Uterus (tissue), 2 donors: ENCODE measurements at regions not wholly inside any gene's neighbourhood (a gene's known extent, or its start where the extent isn't known, plus 50 kb on each side); places are given as distances from the start of the nearest gene placed in this dataset.

ENCODE experiments used
- POLR2A ChIP-seq, 2 donors: fragments of 450-650 bp; IDR thresholded peaks; one replicate each; pipeline ENCODE4 v1.6.1; 2016; ENCODE audit warnings: antibody characterized with exemption in 2 of 2, mild to moderate bottlenecking in 1 of 2, moderate library complexity in 1 of 2
- TF ChIP-seq, protein P1 (sequence below), 4 experiments: fragments of 200-600 bp in 2 of 4; fragments of 450-650 bp in 2 of 4; sonication (generic) in 2 of 4; IDR thresholded peaks; one replicate each; pipeline ENCODE4 v1.5.1; 2016 to 2019; ENCODE audit warnings: antibody characterized with exemption in 4 of 4, mild to moderate bottlenecking in 2 of 4, moderate library complexity in 1 of 4

DNA sequence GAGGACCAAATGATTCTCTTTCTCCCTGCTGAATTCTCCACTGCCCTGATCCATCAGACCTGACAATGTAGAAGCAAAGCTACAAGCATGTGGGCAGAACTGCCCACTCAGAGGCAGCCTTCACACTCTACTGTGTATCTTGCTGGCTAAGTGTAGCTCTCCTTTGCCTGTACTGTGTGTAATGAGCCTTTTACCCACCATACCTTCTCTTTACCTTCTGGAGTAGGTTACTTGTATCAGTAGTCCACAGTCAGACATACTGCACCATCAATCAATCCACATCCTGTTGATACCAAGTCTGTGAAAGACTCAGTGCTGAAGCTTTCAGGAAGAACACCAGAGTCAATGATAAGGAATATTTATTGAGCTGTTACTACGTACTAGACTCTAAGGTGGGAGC, 440.7 kb upstream of the ARHGEF26 start:
- TF ChIP-seq, protein P1, sequence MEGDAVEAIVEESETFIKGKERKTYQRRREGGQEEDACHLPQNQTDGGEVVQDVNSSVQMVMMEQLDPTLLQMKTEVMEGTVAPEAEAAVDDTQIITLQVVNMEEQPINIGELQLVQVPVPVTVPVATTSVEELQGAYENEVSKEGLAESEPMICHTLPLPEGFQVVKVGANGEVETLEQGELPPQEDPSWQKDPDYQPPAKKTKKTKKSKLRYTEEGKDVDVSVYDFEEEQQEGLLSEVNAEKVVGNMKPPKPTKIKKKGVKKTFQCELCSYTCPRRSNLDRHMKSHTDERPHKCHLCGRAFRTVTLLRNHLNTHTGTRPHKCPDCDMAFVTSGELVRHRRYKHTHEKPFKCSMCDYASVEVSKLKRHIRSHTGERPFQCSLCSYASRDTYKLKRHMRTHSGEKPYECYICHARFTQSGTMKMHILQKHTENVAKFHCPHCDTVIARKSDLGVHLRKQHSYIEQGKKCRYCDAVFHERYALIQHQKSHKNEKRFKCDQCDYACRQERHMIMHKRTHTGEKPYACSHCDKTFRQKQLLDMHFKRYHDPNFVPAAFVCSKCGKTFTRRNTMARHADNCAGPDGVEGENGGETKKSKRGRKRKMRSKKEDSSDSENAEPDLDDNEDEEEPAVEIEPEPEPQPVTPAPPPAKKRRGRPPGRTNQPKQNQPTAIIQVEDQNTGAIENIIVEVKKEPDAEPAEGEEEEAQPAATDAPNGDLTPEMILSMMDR (IDR thresholded peaks at IDR 0.05) = no peak
- TF ChIP-seq POLR2A (IDR thresholded peaks at IDR 0.05) = no peak
